HG02623 (cell line): ENCODE measurements at regions not wholly inside any gene's neighbourhood (a gene's known extent, or its start where the extent isn't known, plus 50 kb on each side); places are given as distances from the start of the nearest gene placed in this dataset.
"Not testable (repeated sequence)": the region's sequence is repeated elsewhere in the genome, so short reads cannot be mapped to it uniquely, and the experiment has no call there.

ENCODE experiments used
- ATAC-seq: cut with Tn5 transposase; IDR thresholded peaks from one replicate; pipeline ENCODE4 v1.9.1; 2021; ENCODE audit warnings: moderate library complexity; ENCODE audit not compliant: unreplicated experiment

DNA sequence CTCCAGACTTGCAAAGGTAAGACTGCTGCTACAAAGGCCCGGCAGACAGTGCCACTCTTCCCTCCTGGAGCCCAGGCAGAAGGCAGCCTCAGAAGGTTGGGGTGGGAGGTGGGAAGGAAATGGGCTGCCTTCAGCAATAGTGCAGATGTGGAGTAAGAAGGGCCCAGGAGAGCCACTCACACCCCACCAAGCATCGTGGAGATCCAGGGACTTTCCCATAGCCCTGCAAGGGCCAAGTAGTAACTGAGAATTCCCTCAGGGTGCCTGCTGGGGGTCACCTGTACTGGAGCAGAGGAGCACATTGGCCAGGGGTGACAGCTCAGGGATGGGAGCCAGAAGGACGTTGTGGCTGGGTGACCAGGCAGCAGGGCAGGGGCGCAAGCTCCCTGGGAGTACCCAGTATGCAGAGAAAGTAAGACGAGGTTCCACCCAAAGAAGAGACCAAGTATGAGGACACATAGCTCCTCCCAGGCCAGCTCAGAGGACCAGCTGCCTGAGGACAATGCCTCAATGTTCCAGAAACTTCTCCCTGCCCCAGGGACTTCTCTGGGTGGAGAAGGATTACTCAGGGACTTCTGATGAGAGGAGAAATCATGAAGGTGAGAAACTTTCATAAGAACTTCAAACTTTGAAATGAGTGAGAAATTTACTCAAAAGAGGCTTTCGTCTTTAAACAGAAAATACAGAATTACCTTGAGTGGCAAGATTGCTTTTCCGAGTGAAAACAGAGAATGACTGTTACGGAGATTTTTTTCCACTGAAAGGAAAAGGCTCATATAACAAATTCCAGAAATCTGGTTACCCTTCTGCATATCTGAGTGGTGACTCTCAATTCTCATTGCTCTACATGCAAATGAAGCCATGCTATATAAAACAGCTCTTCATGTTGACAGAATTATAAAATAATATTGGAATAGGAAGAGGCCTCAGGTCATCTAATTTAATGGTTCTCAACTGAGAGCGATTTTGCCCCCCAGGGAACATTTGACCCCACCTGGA lies 87.9 kb upstream of the TRIO start:
- ATAC-seq = no peak

DNA sequence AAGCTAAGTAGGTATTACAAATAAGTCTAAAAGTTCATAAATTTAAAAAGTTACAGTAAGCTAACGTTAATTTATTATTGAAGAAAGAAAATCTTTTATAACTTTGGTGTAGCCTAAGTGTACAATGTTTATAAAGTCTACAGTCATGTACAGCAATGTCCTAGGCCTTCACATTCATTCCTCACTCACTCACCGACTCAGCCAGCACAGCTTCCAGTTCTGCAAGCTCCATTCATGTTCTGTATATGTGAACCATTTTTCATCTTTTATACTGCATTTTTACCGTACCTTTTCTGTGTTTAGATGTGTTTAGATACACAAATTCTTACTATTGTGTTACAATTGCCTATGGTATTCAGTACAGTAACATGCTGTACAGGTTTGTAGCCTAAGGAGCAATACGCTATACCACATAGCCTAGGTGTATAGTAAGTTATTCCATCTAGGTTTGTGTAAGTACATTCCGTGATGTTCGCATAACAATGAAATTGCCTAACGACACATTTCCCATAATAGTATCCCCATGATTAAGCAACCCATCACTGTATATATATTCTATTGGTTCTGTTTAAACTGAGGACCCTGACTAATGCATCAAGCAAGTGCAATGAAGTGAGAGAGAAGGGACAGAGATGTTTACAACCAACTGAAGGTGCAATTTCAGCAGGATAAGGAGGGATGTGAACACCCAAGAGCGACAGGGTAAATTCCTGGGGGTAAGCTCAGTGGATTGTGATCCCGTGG lies 88.9 kb upstream of the TRIO start:
- ATAC-seq = no peak

DNA sequence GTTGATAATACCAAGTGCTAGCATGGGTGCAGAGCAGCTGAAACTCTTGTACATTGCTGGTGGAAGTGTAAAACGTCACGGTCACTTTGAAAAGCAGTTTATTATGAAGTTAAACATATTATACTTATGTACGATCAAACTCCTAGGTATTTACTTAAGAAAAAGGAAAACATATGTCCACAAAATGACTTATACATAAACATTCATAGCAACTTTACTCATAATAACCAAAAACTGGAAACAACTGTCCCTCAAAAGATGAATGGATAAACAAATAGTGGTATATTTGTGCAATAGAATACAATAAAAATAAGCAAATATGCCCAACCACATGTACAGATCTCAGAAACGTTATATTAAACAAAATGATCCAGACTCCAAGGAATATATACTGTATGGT lies 92.3 kb upstream of the TRIO start:
- ATAC-seq = no peak

DNA sequence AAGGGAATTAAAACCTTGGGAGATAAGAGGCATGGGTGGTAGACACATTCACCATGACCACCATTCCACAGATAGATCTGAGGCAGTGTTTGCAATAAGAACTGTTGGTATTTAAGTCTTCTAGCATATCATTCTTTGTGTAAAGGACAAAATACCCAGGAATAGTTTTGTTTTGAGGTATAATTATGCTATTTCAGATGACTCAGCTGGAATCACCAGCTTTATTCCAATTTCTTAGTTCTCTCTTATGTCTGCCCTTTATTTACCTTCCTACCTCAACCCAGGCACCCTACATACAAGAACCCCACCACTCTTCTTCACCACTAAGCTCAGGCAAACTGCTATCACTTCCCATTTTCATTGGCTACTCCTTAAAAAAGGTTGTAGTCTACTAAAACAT lies 94.7 kb upstream of the TRIO start:
- no peak for ATAC-seq

DNA sequence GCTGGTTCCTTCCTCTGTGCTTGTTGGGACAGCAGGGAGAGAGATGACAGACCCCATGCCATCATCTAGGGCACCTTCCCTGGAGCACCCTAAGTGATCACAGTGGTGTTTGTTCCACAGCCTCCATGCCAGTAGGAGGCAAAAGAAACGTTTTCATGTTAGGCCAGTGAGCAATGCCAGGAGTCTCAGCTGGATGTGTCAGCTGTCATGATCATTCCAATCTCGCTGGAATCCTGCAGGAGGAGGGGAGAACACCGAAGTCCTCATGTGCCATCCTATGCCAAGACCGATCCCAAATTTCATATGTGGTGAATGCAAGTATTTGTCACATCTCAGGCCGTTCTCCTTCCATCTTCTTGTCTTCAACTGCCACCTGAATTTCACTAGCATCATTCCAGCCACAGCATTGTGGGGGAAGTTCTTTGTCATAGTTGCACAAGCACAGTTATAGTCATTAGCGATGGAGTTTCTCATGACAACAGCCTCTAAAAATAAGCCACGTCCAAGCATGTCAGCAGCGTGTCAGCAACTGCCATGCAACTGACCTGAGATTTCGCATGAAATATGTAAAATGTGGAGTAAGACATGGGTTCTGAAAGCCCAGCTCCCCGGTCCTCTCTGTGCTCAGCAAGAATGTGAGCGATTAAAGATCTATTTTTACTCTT lies 97.2 kb upstream of the DNAH5 start:
- ATAC-seq = no peak

DNA sequence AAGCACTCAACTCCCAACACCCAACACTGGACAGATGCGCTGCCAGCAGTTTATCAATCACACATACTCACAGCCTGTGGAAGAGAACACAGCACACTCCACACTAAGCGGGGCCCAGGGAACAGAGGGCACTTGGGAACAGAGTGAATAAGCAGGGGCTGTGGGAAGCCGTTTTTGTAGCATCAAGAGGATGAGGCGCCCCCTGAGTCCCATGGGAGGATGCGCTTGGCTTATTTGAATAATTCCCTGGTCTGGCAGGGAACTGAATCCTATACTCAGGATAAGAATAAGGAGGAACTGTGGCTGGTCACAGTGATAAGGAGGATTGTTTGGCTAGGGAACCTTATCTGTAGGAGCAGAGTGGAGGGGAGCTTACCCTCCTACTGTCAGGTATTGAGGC lies 96.1 kb upstream of the DNAH5 start:
- ATAC-seq = no peak

DNA sequence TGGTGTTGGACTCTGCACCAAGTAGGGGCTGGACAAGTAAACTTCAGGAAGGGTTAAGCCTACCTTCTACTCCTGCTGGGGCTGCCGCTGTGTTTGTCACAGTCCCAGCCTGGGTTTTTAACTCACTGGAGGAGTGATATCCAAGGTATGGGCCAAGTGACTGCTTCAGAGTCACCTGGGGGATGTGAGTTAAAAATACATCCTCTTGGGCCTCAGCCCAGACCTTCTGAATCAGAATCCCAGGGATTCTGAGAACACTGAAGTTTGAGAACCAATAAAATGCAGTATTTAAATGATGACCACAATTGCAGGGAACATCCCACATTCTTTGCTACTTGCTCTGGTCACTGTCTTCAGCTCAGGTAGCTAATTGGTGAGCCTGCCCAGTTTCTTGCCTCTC lies 95.1 kb upstream of the DNAH5 start:
- ATAC-seq = no peak

DNA sequence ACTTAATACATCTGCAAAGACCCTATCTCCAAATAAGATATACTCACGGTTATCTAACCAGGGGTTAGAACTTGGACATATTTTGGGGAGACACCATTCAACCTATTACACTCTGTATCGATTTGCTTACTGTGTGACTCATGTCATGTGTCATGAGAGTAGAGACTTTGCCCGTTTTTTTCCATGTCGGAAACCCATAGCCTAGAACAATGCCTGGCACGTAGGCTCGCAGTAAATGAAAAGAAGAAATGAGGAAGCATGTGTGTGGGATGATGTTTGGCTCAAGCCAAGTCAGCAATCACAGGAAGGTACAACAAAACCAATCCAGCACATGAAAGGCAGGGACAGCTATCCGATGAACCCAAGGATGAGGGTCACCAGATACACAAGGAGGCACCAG lies 94.6 kb upstream of the DNAH5 start:
- ATAC-seq = no peak

DNA sequence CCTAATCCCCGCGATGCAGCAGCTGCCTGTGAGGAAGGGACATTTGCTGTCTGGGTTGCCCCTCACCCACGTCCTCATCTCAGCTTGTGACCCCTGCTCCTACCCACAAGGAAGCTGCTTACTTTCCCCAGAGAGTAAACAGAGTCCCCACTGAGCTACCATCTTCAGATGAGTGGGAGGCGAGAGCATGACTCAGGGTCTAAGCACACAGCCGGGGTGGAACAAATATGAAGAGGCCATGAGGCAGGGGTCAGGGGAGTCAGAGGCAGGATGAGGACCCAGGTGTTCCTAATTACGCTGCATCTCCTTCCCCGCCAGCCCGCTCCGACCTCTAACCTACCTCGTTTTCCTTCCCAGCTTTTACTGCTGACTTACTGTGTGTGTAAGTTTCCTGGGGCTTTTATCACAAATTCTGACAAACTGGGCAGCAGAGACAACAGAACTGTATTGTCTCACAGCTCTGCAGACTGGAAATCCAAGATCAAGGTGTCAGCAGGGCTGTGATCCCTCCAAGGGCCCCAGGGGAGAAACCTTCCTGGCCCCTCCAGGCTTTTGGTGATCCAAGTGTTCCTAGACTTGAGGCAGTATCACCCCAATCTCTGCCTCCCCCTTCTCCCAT lies 94.0 kb upstream of the DNAH5 start:
- ATAC-seq = no peak

DNA sequence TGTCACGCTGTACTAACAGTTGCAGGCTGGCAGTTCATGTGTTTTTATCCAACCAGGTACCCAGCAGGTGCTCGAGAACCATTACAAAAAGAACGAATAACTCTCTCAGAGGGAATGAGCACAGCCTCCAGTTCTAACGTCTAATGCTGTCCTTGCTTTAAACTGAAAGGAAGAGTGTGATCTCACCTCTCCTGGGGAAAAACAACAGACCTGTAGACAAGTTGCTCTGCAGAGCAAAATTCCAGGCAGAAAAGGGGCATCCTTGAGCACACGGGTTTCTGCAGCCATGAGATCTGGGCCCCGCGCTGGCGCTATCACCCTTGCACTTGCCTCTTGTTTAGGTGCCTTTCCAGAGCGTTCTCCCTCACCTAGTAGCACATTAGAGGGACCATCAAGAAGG lies 92.5 kb upstream of the DNAH5 start:
- ATAC-seq = no peak

DNA sequence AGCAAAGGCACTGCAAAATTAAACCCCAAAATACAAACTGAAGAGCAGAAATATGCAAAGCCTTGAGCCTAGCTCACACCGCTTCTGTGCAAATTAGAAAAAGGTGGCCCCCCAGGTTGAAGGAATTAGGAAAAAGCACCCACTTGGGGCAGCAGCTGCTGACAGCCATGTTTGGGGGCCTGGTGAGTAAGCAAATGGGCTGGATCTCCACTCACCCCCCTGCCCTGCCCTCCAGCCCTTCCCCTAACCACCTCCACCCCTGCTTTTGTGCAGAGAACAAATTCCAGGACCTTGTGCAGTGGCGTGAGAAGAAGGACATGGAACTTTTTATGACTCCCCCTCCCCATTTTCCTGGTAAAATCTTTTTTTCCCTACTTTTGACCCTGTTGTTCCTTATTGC lies 92.0 kb upstream of the DNAH5 start:
- ATAC-seq = no peak

DNA sequence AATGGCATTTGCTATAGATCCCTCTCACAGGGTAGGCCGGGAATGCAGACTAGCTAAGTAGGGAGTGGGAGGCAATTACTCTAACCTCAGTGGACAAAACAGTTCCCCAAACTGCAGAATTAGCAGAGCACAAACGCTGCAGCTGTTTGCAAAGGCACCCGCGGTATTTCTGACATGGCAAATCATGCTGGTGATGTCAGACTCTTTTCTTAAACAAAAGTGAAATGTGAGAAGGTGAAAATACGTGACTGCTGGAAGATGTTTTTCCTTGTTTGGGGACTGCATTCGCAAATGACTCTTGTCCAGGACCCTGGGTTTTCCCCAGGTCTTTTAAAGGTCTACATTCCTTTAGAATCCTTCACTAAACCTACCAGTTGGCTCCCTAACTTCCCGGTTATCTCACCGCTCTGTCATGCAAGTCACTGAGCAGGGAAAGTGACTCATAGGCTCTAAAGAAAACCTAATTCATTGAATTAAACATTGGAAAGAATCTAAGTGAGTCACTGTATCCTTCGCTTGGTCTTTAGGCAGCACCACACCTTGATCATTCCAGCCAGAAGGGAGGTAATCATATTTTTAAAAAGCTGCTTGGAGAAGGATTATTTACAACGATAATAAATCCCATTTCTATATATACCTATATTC lies 91.5 kb upstream of the DNAH5 start:
- ATAC-seq = no peak

DNA sequence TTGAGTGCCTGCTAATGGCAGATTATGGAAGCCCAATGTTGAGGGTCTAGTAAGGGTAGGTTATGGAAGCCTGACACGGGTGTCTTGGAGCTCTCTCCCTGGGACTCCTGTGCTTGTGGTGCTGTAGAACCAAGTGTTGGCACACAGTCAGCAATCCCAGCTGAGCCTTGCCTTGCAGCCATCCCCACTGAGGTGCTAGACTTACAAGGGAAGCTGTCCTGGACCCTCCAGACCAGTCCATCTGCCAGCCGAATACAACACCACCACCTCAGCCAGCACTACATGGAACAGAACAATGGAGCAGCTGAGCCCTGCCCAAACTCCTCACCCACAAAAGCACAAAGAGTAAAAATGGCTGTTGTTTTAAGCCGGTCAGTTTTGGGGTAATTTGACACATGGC lies 90.5 kb upstream of the DNAH5 start:
- ATAC-seq = no peak

DNA sequence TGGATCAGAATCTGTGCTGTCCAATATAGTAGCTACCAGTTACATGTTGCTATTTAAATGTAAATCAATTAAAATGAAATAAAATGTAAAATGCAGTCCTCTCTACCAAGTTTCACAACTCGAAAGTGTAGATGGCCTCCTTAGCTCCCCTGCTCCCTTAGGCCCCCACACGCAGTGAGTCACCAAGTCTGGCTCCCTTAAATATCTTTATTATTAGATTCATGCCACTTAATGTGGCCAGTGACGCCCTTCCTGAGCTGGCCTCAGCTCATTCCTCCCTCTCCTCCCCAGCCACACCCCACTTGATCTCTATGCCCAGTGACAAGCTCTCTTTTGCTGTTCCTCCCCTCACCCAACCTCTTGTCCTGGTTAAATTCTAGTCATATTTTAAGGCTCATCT lies 88.4 kb upstream of the DNAH5 start:
- ATAC-seq = no peak

DNA sequence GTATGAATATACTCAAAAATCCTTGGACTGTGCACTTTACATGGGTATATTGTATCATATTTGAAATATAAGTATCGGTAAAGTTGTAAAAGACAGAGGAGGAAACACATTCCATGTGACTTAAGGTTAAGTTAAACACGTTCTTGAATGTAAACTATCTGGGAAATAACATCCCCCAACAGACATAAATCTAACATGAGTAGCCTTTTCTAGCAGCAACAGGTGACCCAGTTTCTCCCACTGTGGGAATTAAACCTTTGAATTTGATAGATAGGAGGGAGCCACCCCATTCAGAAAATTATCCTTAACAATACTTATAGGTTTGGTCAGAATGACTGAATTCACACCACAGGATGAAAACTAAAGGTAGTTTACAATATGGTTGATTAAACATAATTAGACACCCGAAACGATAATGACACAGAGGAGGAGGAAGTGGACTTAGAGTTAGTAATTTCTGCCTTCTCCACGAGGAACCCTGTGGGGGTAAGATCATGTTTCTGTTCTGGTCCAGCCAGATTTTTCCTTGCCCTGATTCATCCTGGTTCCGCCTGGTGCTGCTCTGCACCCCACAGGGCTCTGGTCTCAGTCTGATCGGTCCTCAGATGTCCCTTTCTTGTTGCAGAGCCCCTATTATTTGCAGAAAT lies 84.6 kb upstream of the DNAH5 start:
- ATAC-seq = no peak

DNA sequence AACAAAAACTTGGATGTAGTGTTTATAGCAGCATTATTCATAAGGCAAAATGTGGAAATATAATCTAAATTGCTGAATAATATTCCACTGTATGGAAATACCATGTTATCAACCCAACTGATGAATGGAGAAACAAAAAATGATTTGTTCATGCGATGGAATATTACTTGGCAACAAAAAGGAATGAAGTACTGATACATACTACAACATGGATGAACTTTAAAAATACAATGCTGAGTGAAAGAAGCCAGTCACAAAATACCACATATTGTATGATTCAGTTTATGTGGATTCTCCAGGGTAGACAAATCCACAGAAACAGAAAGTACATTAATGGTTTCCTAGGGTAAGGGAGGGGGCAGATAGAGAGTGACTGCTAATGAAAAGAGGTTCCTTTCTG lies 83.7 kb upstream of the DNAH5 start:
- no peak for ATAC-seq

DNA sequence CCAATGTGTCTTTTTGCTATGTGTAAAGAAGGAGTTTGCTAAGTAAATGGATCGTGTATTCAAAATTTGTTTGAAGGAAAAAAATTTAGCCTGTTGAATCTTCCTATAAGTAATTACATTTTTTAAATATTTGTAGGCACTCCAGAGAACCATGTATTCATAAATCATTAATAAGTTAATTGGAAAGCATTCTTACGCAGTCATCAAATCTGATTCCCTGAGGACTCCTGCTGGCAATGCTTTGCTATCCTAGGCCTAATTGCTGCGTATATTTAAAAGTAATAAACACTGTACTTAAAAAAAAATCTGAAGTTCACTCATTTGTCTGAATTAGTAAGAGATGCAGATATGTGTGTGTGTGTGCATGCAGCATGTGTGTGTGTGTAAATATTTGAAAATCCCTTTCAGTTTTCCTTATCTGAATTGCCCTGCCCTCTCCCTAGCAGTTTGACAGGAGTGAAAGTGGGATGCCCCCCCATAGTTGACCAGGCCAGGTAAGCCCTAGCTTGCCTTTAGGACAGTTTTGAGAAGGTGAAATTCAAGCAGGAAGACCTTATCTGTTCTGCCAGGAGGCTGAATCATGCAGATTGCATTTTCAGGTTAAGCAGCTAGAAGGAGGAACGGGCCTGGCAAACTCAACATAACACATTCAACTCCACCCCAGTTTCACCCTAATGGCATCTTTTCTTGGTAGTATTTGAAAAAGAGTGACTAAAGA lies 81.2 kb upstream of the DNAH5 start:
- ATAC-seq = no peak

DNA sequence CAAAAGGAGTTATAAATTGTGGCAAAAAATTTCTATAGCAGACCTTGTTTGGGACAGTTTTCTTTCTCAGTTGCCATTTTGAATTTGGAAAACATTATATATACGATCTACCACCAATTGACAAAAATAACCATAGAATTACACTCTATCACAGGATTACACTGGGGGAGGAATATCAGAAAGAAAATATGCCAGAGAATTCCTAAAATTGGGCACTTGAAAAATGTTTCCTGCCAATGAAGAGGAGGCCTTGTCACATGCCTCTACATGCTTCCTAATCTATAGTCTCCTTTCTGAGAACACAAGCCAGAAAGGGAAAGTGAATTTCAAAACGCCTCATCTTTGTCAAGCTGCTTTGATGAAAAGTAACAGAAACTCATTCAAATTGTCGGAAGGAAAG lies 78.5 kb upstream of the DNAH5 start:
- no peak for ATAC-seq

DNA sequence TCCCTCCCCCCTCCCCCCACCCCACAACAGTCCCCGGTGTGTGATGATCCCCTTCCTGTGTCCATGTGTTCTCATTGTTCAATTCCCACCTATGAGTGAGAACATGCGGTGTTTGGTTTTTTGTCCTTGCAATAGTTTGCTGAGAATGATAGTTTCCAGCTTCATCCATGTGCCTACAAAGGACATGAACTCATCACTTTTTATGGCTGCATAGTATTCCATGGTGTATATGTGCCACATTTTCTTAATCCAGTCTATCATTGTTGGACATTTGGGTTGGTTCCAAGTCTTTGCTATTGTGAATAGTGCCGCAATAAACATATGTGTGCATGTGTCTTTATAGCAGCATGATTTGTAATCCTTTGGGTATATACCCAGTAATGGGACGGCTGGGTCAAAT lies 76.5 kb upstream of the DNAH5 start:
- not testable (repeated sequence) for ATAC-seq
